Body of pancreas (tissue), 4 donors: ENCODE measurements at regions not wholly inside any gene's neighbourhood (a gene's known extent, or its start where the extent isn't known, plus 50 kb on each side); places are given as distances from the start of the nearest gene placed in this dataset.

Experiments
- ATAC-seq: fragments of 150-250 bp; one replicate; pipeline ENCODE4 v1.9.1; 2016
- DNase-seq, 4 donors: peaks; one replicate each; pipeline ENCODE4 v3.0.0-alpha.2; 2019
- H3K27ac ChIP-seq, 4 donors: fragments of 200-600 bp; sonication (generic); 1 replicate in 3 of 4; 2 replicates in 1 of 4; pipeline versions ENCODE4 v1.5.1 to v1.6.1; 2016 to 2019; ENCODE audit warnings: mild to moderate bottlenecking in 1 of 4, mixed read lengths in 1 of 4, moderate library complexity in 1 of 4
- H3K27me3 ChIP-seq, 2 donors: fragments of 200-600 bp; sonication (generic); one replicate each; pipeline ENCODE4 v1.6.0; 2016; ENCODE audit warnings: mild to moderate bottlenecking in 1 of 2
- H3K36me3 ChIP-seq, 2 donors: fragments of 200-600 bp; sonication (generic); replicated peaks in 1 of 2; 2 replicates each; pipeline ENCODE4 v1.5.1; 2016; ENCODE audit warnings: low read depth in 2 of 2; ENCODE audit not compliant: insufficient read depth in 1 of 2
- H3K4me1 ChIP-seq: fragments of 200-600 bp; sonication (generic); one replicate; pipeline ENCODE4 v1.6.0; 2016
- H3K4me3 ChIP-seq, 2 donors: fragments of 200-600 bp; sonication (generic); 1 replicate in 1 of 2; 2 replicates in 1 of 2; pipeline ENCODE4 v1.5.1; 2016 to 2019
- H3K9me3 ChIP-seq, 3 donors: fragments of 200-600 bp; sonication (generic); 1 replicate in 2 of 3; 2 replicates in 1 of 3; pipeline ENCODE4 v1.5.1; 2016
- CTCF ChIP-seq, 7 experiments: fragments of 450-650 bp in 4 of 7; fragments of 200-600 bp in 3 of 7; sonication (generic) in 3 of 7; IDR thresholded peaks; one replicate each; pipeline ENCODE4 v1.5.1; 2016 to 2019; ENCODE audit warnings: antibody characterized with exemption in 7 of 7
- POLR2A ChIP-seq, 3 donors: fragments of 450-650 bp; IDR thresholded peaks; one replicate each; pipeline ENCODE4 v1.6.1; 2016; ENCODE audit warnings: antibody characterized with exemption in 3 of 3, mild to moderate bottlenecking in 2 of 3
- WGBS, 2 donors: methylation state at CpG; one replicate each; pipeline ENCODE4 v1.1.5; 2017; 5-methylcytosine and 5-hydroxymethylcytosine counted together
- intact Hi-C: fragments of 100-400 bp; cut with DNase I; formaldehyde crosslinking; loops from one replicate; pipeline ENCODE4 v1.15.1; 2023

- no peak overlapping the region for H3K4me3 ChIP-seq
- H3K27me3 ChIP-seq, result no peaks in the 10 kb centered on the region
- intact Hi-C loops, result no loop called here
- no peak for DNase-seq
- 59 to 68% methylated on average over 4 of the region's 4 CpGs for WGBS, 2 donors
- H3K4me1 ChIP-seq, result no peaks in the 10 kb centered on the region
- no peak for TF ChIP-seq CTCF (IDR thresholded peaks at IDR 0.05)
- TF ChIP-seq POLR2A (IDR thresholded peaks at IDR 0.05), result no peak
- H3K27ac ChIP-seq, result no peak overlapping the region
- H3K9me3 ChIP-seq, result no peaks in the 10 kb centered on the region
- no peak for ATAC-seq
- no peaks in the 10 kb centered on the region for H3K36me3 ChIP-seq
These were observed 1639.9 kb downstream of the SLITRK5 start for GRCh38 chr13:89310943-89311672.

GRCh38 chr13:89315287-89315686, 1644.1 kb downstream of the SLITRK5 start:
- TF ChIP-seq POLR2A (IDR thresholded peaks at IDR 0.05), result no peak
- TF ChIP-seq CTCF (IDR thresholded peaks at IDR 0.05), result no peak
- H3K4me1 ChIP-seq, result no peaks in the 10 kb centered on the region
- no peak overlapping the region for H3K4me3 ChIP-seq
- 26 to 38% methylated on average over 1 of the region's 1 CpG for whole genome bisulfite sequencing, 2 donors
- H3K27ac ChIP-seq, result no peak overlapping the region
- intact Hi-C loops, result no loop called here
- DNase-seq, result no peak
- H3K9me3 ChIP-seq, result no peaks in the 10 kb centered on the region
- ATAC-seq, result no peak
- no peaks in the 10 kb centered on the region for H3K27me3 ChIP-seq
- no peaks in the 10 kb centered on the region for H3K36me3 ChIP-seq

- intact Hi-C loops, result no loop called here
- no peak for ATAC-seq
- no peaks in the 10 kb centered on the region for H3K36me3 ChIP-seq
- no peaks in the 10 kb centered on the region for H3K9me3 ChIP-seq
- no peaks in the 10 kb centered on the region for H3K4me1 ChIP-seq
- WGBS, 2 donors, result 53 to 54% methylated on average over 5 of the region's 5 CpGs
- H3K27ac ChIP-seq, result no peak overlapping the region
- no peak for TF ChIP-seq POLR2A (IDR thresholded peaks at IDR 0.05)
- TF ChIP-seq CTCF (IDR thresholded peaks at IDR 0.05), result no peak
- H3K4me3 ChIP-seq, result no peak overlapping the region
- no peak for DNase-seq
- no peaks in the 10 kb centered on the region for H3K27me3 ChIP-seq
These were observed 1651.3 kb downstream of the SLITRK5 start for GRCh38 chr13:89322466-89322865.

GRCh38 chr13:89324582-89324981, 1653.4 kb downstream of the SLITRK5 start:
- Histone ChIP-seq H3K4me3 (no peak overlapping the region), H3K36me3 (no peaks in the 10 kb centered on the region), H3K9me3 (no peaks in the 10 kb centered on the region), H3K4me1 (no peaks in the 10 kb centered on the region), H3K27me3 (no peaks in the 10 kb centered on the region), H3K27ac (no peak overlapping the region)
- ATAC-seq (no peak), DNase-seq (no peak)
- no peak for TF ChIP-seq POLR2A (IDR thresholded peaks at IDR 0.05)
- no peak for TF ChIP-seq CTCF (IDR thresholded peaks at IDR 0.05)
- intact Hi-C loops, result no loop called here

- Histone ChIP-seq H3K4me3 (no peak overlapping the region), H3K27me3 (no peaks in the 10 kb centered on the region), H3K36me3 (no peaks in the 10 kb centered on the region), H3K27ac (no peak overlapping the region), H3K4me1 (no peaks in the 10 kb centered on the region), H3K9me3 (no peaks in the 10 kb centered on the region)
- DNase-seq, result no peak
- 58 to 67% methylated on average over 1 of the region's 1 CpG for WGBS, 2 donors
- TF ChIP-seq POLR2A (IDR thresholded peaks at IDR 0.05) (no peak), CTCF (IDR thresholded peaks at IDR 0.05) (no peak)
- intact Hi-C loops, result no loop called here
- ATAC-seq, result no peak
These were observed 1672.0 kb downstream of the SLITRK5 start for GRCh38 chr13:89343165-89343564.
